SU-DHL-6 (cell line): ENCODE measurements at regions not wholly inside any gene's neighbourhood (a gene's known extent, or its start where the extent isn't known, plus 50 kb on each side); places are given as distances from the start of the nearest gene placed in this dataset.

ENCODE experiments used
- H2AFZ ChIP-seq: fragments of 200-600 bp; sonication (generic); 2 replicates; pipeline ENCODE4 v1.6.1; 2014; ENCODE audit warnings: low read depth, mild to moderate bottlenecking, moderate library complexity, mixed read lengths, antibody characterized with exemption, low read length; ENCODE audit not compliant: severe bottlenecking
- H3F3A ChIP-seq: fragments of 200-600 bp; shearing (Covaris generic); 2 replicates; pipeline ENCODE4 v1.6.0; 2016; ENCODE audit warnings: antibody characterized with exemption, mild to moderate bottlenecking; ENCODE audit not compliant: insufficient read depth
- H3K27ac ChIP-seq: fragments of 200-600 bp; sonication (generic); 2 replicates; pipeline ENCODE4 v1.5.1; 2016; ENCODE audit warnings: low read depth, mild to moderate bottlenecking, low read length, moderate library complexity, mixed read lengths
- H3K27me3 ChIP-seq: fragments of 200-600 bp; sonication (generic), shearing (Covaris generic); 2 replicates; pipeline ENCODE4 v1.6.0; 2014; ENCODE audit warnings: mild to moderate bottlenecking, low read length
- H3K36me3 ChIP-seq: fragments of 200-600 bp; sonication (generic); 2 replicates; pipeline ENCODE4 v1.6.1; 2014; ENCODE audit warnings: mild to moderate bottlenecking, low read length, mixed read lengths
- H3K4me2 ChIP-seq: fragments of 300-600, 200-600 bp; shearing (Covaris generic), sonication (generic); 2 replicates; pipeline ENCODE4 v1.6.0; 2014; ENCODE audit warnings: low read length, low read depth, mild to moderate bottlenecking; ENCODE audit not compliant: poor library complexity, severe bottlenecking
- H3K4me3 ChIP-seq: fragments of 200-600 bp; sonication (generic); 2 replicates; pipeline ENCODE4 v1.5.1; 2014; ENCODE audit warnings: antibody characterized with exemption, low read length, mild to moderate bottlenecking, mixed read lengths; ENCODE audit not compliant: insufficient read depth, poor library complexity, severe bottlenecking
- H3K79me2 ChIP-seq: fragments of 200-600 bp; sonication (generic); 2 replicates; pipeline ENCODE4 v1.6.1; 2014; ENCODE audit warnings: mild to moderate bottlenecking, low read length, moderate library complexity; ENCODE audit not compliant: insufficient read depth
- H3K9ac ChIP-seq: fragments of 200-600 bp; sonication (generic); 2 replicates; pipeline ENCODE4 v1.7.0; 2014; ENCODE audit warnings: mild to moderate bottlenecking, low read length
- H3K9me2 ChIP-seq: fragments of 200-600 bp; sonication (generic); replicated peaks from 2 replicates; pipeline ENCODE4 v1.6.1; 2014; ENCODE audit warnings: low read length; ENCODE audit not compliant: insufficient read depth
- H3K9me3 ChIP-seq: fragments of 200-600 bp; sonication (generic); 2 replicates; pipeline ENCODE4 v1.6.1; 2014; ENCODE audit warnings: low read length, mixed read lengths; ENCODE audit not compliant: insufficient read depth
- H4K20me1 ChIP-seq: fragments of 200-600 bp; sonication (generic); 2 replicates; pipeline ENCODE4 v1.6.1; 2014; ENCODE audit warnings: low read depth, mild to moderate bottlenecking, antibody characterized with exemption, low read length, moderate library complexity, mixed read lengths
- EZH2phosphoT487 ChIP-seq: fragments of 200-600 bp; sonication (generic), shearing (Covaris generic); conservative IDR thresholded peaks from 2 replicates; pipeline ENCODE4 v1.6.1; 2018; ENCODE audit warnings: mild to moderate bottlenecking, antibody characterized with exemption, low read length, moderate library complexity, mixed read lengths
- TF ChIP-seq, protein P1 (sequence below): fragments of 200-600 bp; sonication (generic); IDR thresholded peaks from one replicate; pipeline ENCODE4 v1.5.1; 2017; ENCODE audit warnings: antibody characterized with exemption, mild to moderate bottlenecking, low read length, moderate library complexity; ENCODE audit not compliant: insufficient read depth, poor library complexity, severe bottlenecking

DNA sequence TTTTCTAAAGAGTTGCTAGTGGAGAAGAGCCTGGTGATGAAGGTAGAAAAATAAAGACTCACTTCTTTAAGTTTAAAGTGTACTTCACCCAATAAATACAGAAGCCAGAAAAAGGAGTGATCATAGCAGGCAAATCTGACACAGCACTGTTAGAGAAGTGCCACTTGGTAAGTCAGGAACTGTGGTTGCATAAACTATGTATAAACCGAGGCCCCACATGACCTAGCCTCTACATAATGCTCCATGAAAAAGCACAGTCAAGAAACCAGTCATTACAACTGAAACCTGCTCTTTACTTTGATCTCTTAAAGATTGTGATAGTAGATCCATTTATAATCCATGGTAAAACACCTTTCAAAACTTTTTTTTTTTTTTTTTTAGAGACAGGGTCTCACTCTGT, 172.1 kb upstream of the PHYHIPL start:
- Histone ChIP-seq H3K9me3 (no peaks in the 10 kb centered on the region), H2AFZ (peak overlapping the region; percentile 38), H3K9me2 (no peaks in the 10 kb centered on the region), H3K9ac (no peak overlapping the region), H3K4me2 (no peak overlapping the region), H3K27me3 (no peaks in the 10 kb centered on the region), H3K27ac (no peak overlapping the region), H4K20me1 (no peaks in the 10 kb centered on the region), H3F3A (no peaks in the 10 kb centered on the region), H3K4me3 (no peak overlapping the region), H3K36me3 (no peaks in the 10 kb centered on the region), H3K79me2 (no peaks in the 10 kb centered on the region)
- TF ChIP-seq, protein P1, sequence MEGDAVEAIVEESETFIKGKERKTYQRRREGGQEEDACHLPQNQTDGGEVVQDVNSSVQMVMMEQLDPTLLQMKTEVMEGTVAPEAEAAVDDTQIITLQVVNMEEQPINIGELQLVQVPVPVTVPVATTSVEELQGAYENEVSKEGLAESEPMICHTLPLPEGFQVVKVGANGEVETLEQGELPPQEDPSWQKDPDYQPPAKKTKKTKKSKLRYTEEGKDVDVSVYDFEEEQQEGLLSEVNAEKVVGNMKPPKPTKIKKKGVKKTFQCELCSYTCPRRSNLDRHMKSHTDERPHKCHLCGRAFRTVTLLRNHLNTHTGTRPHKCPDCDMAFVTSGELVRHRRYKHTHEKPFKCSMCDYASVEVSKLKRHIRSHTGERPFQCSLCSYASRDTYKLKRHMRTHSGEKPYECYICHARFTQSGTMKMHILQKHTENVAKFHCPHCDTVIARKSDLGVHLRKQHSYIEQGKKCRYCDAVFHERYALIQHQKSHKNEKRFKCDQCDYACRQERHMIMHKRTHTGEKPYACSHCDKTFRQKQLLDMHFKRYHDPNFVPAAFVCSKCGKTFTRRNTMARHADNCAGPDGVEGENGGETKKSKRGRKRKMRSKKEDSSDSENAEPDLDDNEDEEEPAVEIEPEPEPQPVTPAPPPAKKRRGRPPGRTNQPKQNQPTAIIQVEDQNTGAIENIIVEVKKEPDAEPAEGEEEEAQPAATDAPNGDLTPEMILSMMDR = no peak

DNA sequence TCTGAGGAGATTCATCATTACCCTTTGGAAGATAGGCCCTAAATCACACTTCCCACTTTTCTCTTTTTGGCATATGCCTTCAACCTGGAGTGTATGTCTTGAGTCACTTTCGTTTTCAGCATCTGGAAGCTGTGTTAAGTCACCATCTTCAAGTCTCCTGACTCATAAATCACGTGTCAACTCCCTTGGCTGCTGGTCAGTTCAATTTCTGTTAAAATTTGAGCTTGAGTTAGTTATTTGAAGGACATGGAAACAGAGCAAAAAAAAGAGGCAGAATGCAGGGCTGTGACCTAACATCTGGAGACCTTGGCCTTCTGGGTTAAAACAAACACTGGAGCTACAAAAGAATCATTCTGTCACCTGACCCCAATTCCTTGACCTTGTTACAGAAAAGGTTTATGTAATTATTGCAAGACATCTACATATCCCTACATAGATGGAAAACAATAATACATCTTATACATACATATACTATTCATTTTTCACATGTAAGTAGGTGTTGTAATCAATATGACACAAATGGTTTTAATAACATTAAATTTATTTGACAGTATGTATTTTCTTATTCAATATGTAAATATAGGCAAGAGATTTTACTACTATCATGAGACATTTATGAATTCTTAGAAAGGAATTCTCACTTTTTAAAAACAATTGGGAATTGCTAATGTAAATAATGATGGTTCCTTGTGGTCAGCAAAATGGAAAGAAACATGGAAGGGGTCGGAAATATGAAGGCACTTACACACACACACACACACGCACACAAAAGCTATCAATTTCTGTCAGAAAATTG, 169.7 kb upstream of the PHYHIPL start:
- Histone ChIP-seq H3K4me3 (no peak overlapping the region), H3K9me3 (no peaks in the 10 kb centered on the region), H3K4me2 (no peak overlapping the region), H3K79me2 (no peaks in the 10 kb centered on the region), H4K20me1 (no peaks in the 10 kb centered on the region), H3K9ac (no peak overlapping the region), H2AFZ (no peak overlapping the region), H3K27ac (no peak overlapping the region), H3K36me3 (no peaks in the 10 kb centered on the region), H3K9me2 (no peaks in the 10 kb centered on the region), H3K27me3 (no peaks in the 10 kb centered on the region), H3F3A (peaks cover 6% of the 10 kb centered on the region; the same call in 1 of the 2 replicates)
- TF ChIP-seq, protein P1 = no peak
- no peak for TF ChIP-seq EZH2phosphoT487

DNA sequence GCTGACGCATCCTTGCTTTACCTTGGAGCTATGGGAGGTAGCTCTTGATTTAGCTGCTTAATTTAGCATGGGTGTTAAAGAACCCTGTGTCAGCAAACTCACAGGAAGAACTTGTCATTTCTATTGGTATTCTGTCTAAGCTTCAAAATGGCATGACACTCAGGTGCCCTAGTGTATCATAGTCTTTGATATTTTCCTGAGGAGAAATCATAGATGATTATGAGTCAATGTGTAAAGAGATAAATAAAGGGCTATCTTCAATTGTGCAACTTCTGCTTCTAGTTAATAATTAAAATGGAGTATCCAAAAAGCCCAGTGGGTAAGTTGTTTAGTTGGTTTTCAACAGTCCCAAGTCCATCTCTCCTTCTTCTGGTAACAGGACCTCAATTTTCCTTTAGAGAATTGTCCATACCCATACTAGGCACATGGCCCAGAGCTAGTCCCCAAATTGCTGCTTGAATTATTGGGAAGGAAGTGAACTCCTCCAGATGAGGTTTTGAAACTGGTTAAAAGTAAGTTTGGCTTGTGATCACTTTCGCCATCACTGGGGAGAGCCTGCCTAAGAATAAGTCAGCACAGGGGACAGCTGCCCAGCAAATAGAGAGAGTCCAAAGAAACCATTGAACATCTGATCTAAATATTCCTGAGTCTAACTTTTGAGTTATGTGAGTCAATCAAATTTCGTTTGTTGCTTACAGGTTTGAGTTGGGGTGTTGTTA, 169.0 kb upstream of the PHYHIPL start:
- Histone ChIP-seq H3K27ac (no peak overlapping the region), H3K36me3 (no peaks in the 10 kb centered on the region), H3K9ac (no peak overlapping the region), H3K9me2 (no peaks in the 10 kb centered on the region), H3K79me2 (no peaks in the 10 kb centered on the region), H3F3A (peaks cover 6% of the 10 kb centered on the region; the same call in 1 of the 2 replicates), H3K4me3 (no peak overlapping the region), H3K27me3 (no peaks in the 10 kb centered on the region), H3K4me2 (no peak overlapping the region), H2AFZ (no peak overlapping the region), H3K9me3 (no peaks in the 10 kb centered on the region), H4K20me1 (no peaks in the 10 kb centered on the region)
- no peak for TF ChIP-seq EZH2phosphoT487
- TF ChIP-seq, protein P1 = no peak
